GM19238 (cell line): ENCODE measurements at regions not wholly inside any gene's neighbourhood (a gene's known extent, or its start where the extent isn't known, plus 50 kb on each side); places are given as distances from the start of the nearest gene placed in this dataset.
"Not testable (repeated sequence)": the region's sequence is repeated elsewhere in the genome, so short reads cannot be mapped to it uniquely, and the experiment has no call there.

ENCODE experiments used
- DNase-seq: peaks from one replicate; pipeline ENCODE4 v3.0.0; 2011; ENCODE audit warnings: low spot score; ENCODE audit not compliant: insufficient read length

DNA sequence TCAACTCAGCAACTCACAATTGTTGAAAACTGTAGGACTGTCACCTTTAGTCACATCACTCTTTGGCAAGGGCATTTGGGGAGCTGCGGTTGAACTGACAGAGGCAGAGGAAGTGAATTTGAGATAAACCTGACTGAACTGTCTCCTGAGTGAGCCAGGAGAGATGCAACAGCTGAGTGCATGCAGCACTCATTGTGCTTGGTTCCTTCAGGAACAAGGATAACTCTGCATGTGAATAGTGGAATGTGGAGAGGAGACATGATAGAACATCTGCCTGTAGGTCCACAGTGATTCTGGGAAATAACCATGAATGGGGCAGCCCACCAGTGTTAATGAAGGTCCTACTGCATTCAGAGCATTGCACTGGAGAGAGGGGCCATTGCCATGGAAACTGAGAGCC is 494.7 kb downstream of the STK39 start:
- DNase-seq, result no peak

DNA sequence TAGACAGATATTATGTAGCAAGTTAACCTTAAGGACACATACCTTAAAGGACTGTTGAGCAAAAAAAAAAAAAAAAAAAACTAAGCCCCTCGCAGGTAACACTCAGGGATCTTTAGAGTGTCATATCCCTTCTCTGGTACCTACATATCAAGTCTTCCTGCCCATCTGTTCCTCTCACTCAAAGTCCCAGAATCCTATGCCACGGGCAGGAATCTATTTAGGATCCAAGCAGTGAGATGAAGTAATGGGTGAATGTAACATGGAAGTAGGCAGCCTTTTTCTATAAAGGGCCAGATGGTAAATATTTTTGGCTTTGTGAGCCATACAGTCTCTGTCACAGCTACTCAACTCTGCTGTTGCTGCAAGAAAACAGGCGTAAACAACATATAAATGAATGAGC is 496.7 kb downstream of the STK39 start:
- DNase-seq, result no peak

DNA sequence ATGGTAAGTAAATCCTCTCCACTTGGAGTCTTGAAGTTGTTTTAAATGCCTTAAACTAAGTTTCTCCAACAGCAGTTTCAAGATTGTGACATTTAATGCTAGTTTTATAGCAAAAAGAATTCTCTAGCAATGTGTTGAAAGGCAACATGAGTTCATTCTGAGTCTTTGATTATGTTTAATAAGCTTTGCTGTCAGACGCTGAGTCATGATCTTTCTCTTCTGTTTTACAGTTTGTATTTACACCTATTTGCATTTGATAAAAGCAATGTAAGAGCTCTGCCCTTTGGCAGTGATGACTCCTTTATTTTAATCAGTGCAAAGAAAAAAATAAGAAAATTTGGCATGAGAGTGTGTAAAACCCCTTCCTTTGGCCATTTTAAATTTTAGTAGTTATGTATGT is 497.7 kb downstream of the STK39 start:
- DNase-seq, result no peak

DNA sequence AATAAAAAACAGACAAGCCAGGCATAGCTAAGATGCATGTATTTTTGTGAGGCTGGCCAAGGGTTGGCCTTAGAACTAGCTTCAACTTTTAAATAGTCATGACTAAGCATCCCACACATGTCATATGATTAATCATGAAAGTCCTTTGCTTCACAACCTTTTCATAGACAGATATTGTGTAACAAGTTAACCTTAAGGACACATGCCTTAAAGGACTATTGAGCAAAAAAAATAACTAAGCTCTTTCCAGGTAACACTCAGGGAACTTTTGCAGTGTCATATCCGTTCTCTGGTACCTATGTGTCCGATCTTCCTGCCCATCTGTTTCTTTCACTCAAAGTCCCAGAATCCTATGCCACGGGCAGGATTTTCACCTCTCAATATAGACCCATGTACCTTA is 498.4 kb downstream of the STK39 start:
- no peak for DNase-seq

DNA sequence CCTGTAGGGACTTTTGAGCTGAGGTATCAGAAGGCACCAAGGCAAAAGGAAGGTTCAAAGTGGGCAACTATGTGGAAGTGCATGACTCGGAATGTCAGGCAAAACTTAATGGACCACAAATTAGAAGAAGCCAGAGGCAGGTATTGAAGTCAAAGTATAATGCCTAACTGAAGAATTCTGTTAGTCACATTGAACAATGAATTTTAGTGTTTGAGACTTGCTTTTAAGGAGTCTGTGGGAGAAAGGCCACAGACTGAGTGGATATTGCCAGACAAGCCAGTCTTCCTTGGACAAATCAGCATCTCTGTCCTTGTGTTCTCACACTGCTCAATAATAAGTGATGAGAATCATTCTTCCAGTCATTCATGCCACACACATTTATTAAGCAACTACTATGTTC is 498.9 kb downstream of the STK39 start:
- DNase-seq, result no peak

DNA sequence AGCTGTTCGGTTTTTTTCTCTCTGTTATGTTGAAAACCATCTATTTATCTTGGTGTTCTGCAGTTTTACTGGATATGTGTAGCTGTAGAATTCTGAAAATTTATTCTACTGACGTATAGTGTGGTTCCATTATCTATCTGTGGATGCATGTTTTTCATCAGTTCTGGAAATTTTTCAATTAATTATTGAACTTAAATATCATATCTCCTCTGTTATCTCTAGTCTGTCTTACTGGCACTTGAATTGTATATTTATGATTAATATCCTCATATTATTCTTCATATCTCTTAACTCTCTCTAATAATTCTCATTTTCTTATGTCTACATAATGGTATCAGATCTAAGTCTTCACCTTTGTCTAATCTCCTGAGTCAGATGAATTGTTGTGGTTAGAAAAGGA is 501.7 kb downstream of the STK39 start:
- no peak for DNase-seq

DNA sequence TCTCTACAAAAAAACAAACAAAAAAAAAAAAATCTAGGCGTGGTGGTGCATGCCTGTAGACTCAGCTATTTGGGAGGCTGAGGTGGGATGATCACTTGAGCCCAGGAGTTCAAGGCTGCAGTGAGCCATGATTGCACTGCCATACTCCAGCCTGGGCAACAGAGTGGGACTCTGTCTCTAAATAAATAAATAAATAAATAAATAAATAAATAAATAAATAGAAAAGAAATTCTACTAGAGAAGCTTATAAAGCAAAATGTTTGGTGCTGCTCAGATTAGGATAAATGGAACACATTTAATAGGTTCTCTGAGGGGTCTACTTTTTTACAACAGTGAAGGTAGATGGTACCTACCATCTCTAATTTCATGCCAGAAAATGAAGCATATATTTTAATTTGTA is 507.5 kb downstream of the STK39 start:
- DNase-seq, result not testable (repeated sequence)

DNA sequence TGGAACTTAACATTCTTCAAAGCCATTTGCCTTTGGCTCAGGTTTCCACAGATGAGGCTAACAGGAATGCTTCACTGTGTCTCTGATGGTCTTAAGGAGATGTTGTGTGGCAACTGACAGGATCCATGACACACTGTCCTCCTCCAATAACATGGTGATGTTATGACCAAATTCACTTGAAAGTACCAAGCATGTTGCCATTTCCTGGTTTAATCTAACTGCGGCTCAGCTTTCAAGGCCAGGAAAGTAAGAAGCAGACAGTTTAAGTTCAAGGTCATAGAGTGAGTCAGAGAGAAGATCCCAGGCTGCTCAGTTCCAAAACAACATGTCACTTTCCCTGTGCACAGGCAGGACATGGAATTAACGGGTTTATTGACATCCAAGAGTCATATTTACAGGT is 513.6 kb downstream of the STK39 start:
- DNase-seq, result no peak

DNA sequence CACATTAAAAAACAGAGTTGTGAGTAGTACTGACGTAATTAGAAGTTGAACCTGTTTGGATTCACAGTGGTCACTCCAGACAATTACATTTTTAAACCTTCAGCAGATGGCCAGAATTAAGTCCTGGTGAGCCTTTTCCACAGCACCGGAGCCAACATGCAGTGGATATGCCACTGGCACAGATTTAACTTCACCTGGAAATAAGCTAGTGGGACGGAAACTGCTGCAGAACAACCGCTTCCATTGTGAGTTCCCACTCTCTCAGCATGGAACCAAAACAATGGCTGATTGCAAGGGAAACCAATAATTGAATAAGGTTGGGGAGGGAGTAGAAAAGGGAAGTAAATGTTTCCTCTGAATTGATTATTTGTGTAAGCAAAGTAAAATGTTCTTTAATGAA is 515.1 kb downstream of the STK39 start:
- no peak for DNase-seq

DNA sequence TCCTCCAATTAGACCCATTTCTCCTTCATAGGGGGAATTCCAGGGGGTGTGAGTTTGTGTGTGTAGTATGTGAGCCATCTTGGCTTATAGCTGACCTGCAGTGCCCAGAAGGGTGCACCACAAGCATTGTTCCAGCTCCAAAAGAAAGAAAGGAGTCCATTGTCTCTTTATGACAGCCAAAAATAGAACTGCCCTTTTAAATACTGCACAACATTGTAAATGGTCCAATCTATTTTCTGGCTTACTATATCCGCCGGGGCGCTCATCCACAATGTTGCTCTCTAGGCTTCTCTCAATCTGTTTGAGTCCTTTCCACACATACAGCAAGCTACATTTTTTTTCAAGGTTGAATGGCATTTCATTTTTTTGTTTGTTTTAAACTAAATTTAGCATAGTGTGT is 517.5 kb downstream of the STK39 start:
- no peak for DNase-seq

DNA sequence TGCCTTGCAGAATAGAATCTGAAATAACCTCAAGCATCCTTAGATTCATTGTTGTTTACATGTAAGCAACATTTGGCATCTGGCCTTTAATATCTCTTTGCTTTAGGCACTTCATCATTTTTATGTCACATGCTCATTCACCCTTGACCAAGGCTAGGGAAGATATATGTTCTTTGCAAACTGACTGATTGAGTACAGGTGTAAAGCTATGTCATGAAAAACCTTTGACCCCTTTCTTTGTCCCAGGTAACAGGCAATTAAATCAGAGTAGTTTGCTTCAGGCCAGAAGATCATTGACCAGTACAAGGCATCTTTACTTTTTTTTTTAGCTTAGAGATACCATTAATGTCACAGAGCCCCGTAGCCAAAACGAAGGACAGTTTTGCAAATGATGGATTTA is 520.6 kb downstream of the STK39 start:
- DNase-seq, result no peak

DNA sequence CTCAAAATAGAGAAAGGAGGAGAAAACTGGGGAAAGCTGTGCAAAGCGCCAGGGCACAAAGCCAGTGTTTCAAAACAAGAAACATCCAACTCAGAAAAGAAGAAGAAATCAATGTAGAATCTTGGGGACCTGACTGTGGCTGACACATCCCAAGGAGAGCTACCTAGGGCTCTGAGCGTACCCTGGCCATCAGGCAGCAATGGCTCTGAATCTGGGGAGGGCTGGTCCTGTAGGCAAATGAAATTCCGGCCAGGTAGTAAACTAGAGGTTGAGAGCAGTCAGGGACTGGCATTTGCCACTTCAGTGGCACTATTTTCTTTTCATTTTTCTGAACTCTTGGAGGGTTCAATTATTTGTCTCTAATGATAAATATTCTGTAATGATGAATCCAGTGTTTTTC is 525.8 kb downstream of the STK39 start:
- DNase-seq, result no peak

DNA sequence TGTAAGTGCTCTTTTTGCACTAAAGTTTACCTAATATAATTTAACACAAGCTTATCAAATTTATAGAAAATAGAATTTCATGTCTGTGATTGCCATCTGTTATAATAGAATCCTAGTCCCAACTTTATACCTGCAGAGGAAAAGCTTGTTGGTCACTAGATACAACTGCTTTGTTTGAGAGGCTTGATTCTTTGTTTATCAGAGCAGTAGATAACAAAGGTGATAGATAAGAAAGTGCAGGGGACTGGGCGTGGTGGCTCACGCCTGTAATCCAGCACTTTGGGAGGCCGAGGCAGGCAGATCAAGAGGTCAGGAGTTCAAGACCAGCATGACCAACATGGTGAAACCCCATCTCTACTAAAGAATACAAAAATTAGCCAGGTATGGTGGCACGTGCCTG is 528.0 kb downstream of the STK39 start:
- no peak for DNase-seq

DNA sequence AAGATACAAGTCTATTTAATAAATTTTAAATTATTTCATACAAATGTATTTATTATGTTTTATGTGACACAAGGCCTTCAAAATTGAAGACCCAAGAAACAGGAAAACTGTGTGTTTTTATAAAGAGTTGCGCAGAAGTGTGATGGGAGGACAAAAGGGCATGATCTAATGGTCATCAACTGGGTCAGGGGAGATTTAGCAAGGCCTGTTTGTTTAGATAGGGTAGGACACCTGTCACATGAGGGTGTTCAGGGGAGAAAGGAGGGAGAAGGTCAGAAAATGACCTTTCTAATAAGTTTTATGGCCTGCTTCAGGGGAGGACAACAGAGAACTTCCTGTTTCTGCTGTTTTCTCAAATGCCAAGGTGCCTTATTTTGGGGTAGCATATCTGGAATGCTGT is 528.8 kb downstream of the STK39 start:
- DNase-seq, result no peak

DNA sequence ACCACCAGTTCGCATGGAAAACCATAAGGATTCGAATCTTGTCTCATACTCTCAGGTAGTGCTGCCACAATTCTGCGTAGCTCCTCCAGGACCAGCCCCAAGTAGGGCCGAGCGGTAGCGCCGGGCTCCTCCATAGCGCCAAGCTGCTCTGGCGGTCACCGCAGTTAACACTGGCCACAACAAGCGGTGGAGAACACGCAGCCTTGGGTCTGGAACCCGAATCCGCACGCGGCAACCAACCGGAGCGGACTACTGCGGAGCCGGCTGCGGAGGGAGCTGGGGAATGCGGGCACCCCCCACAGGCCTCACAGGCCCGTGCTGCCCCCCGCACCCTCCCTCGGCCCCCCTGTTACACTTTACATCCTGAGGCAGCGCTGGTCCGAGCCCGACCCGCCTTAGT is 531.5 kb downstream of the STK39 start:
- no peak for DNase-seq

DNA sequence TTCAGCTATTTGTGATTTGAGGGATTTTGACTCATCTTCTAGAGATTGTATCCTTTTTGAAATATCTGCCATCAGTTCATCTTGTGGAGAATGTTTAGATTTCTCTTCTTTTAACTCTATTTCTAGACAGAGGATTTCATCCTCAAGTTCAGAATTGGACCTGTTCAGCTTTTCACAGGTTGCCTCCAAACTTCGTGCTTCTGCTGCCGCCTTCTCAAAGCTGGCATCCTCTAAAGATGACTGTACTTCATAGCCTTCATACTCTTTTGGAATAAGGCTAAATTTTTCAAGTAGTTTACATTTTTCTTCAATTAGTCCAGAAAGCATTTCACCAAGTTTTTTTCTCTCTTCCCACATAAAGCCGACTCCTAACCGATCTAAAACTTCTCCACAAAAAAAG is 531.9 kb downstream of the STK39 start:
- not testable (repeated sequence) for DNase-seq

DNA sequence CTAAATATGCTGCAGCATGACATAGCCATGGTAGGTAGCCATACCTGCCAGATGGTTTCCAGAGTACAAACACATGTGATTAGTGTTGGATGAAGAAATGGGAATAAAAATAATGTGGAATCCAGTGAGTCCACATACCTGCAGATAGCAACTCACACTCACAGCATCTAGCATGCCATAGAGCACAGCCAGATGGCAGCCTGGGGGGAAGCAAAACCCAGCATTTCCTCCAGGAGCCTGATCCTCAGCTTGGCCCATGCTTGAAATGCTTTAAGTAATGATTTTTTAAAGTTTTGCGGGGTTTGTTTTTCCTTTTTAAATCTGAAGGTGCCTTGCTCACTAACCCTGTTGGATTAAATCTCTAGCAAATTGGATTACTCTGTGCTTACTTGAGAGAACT is 535.1 kb downstream of the STK39 start:
- DNase-seq, result no peak

DNA sequence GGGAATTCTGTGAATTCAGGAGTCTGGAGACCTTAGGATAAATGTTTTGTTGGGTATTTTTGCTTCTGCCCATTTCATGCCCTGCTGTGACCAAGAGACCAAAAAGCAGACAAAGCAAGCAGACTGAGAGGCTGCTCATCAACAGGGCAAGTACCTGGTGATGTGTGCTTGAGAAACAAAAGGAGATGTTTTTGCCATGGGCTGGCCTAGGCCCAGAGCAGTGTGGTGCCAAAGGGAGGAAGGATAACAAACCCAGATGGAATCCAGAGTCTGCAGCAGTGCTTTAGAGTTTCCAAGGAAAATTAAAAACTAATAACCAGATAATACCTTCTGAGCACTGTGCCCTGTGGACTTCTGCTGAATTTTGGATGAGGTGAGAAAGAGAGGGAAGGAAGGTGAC is 538.4 kb downstream of the STK39 start:
- no peak for DNase-seq

DNA sequence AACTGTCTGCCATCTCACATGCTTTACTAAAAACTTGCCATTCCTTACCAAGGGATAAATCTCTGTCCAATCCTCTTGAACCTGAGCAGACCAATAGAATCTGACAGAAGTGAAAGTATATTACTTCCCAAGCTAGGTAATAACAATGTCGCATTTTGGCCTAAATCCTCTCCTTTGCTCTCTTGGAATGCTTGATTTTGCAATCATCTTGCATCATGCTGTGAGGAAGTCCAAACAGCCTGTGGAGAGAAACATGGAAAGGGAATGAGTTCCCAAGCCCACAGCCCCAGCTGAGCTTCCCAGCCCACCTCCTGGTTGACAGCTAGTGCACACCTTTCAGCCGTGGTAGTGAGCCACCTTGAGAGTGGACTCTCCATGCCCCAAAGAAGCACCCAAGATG is 540.6 kb downstream of the STK39 start:
- DNase-seq, result no peak

DNA sequence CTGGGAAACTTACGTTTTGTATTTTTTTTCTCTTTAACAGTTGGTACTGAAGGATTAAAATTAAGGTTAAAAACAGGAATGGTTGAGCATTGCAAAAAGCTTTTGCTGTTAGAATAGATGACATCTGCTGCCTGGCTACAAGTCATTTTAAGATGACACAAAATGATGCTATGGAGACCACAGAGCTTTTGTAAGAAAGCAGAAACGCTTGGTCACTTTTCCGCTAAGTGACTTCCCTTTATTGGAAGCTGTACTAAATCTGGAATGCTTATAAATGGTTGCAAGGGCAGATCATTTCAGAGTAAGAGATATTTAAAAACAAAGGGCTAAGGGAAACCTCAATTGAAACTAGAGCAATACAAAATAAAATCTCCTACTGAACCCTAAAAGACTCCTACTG is 544.0 kb downstream of the STK39 start:
- no peak for DNase-seq

DNA sequence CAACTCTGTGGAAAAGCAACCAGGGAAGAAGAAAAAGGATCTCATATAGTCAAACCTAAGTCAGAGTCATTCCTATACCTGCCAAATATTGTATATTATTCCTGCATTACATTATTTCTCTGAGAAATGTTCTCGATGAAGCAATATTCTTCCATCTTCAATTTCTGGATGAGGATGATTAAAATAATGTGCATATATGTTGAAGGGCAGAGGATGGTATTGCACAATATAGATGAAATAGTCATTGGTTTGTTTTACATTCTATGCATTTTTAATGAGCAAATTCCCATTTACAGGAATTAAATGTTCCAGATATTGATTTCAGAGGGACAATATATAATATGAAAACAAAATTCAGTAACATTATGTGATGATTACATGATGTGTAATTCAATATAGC is 545.2 kb downstream of the STK39 start:
- no peak for DNase-seq

DNA sequence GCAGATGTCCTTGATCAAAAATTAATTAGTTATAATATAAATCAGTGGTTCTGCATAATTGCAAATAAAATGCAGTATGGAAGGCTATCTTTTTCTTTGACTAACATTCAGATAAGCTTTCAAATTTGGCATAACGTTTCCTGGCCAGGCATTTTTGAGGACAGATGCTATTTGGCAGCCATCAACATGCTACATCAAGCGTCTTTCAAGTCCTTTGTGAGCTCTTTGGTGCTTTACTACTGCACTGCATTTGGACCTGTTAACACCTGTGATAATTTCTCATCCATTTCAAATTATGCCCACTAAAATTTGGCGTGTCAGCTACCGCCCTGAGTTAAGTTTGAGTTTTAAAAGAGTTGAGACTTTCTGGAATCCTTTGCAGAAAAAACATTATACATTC is 545.7 kb downstream of the STK39 start:
- no peak for DNase-seq

DNA sequence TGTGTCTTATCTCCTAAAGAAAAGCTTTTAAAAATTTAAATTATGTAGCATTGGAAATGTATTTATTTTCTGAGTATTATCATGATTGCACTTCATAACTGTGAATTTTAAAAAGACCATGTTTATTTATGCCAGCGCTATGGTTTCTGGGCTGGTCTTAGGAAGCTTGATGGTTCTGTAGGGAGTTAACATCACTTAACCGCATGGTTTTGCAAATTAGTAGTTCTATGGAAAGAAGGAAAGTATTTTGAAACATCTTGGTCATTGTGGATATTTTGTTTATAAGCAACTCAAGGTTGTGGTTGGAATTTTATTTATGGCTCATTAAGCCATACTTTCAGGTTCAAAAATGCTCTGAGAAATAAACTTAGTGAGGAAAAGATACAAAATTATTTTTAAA is 549.4 kb downstream of the STK39 start:
- DNase-seq, result no peak

DNA sequence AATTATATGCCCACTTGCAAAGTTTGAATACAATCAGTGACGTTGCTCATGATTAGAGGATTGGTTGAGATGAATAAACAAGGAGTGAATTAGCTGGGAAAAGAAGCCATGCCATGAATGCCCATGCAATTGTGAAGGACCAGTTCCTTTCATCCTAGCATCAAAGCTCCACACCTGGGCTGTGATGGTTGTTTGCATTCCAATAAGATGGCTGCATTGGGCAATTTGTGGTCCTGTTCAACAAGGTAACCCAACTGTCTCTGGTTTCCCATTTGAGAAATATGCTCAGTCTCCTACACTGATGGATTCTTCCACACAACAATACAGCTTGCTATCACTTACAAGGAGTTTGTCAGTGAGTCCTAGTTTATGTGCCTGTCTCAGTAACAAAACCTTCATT is 550.2 kb downstream of the STK39 start:
- no peak for DNase-seq

DNA sequence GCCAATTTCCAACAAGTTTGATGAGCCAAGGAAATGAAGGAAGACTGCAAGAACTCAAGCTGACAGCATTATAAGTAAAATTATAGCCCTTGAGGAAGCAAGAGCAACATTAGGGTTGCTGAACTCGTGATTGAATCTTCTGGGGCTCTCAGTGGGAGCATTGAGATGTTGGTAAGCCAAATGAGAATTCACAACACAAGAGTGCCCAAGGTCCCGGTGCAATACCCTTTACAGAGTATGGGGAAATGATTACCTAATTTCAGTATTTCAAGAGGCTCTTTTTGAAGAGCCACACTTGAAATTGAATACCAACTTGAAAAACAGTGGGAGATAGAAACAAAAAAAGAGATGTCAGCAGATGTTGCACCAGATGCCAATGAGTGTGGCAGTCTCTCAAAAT is 554.5 kb downstream of the STK39 start:
- DNase-seq, result no peak
